Fibroblast of skin of scalp (primary cell): ENCODE measurements at regions not wholly inside any gene's neighbourhood (a gene's known extent, or its start where the extent isn't known, plus 50 kb on each side); places are given as distances from the start of the nearest gene placed in this dataset.
"Not testable (repeated sequence)": the region's sequence is repeated elsewhere in the genome, so short reads cannot be mapped to it uniquely, and the experiment has no call there.

ENCODE experiments used
- DNase-seq: peaks from one replicate; pipeline ENCODE4 v3.0.0-alpha.2; 2013

- DNase-seq, result no peak
These were observed 128.2 kb upstream of the RASEF start for GRCh38 chr9:83191154-83191553.

GRCh38 chr9:83189026-83189425 is 126.1 kb upstream of the RASEF start:
- not testable (repeated sequence) for DNase-seq

- no peak for DNase-seq
These were observed 125.3 kb upstream of the RASEF start for GRCh38 chr9:83188277-83188676.

- no peak for DNase-seq
These were observed 123.3 kb upstream of the RASEF start for GRCh38 chr9:83186155-83186737.

GRCh38 chr9:83185488-83186154 is 122.7 kb upstream of the RASEF start:
- no peak for DNase-seq

- DNase-seq, result no peak
These were observed 120.7 kb upstream of the RASEF start for GRCh38 chr9:83183621-83184020.

GRCh38 chr9:83182071-83182470 is 119.1 kb upstream of the RASEF start:
- DNase-seq, result no peak

GRCh38 chr9:83178717-83179116 is 115.8 kb upstream of the RASEF start:
- no peak for DNase-seq

GRCh38 chr9:83177747-83178146 is 114.8 kb upstream of the RASEF start:
- DNase-seq, result no peak

GRCh38 chr9:83167126-83167525 is 104.2 kb upstream of the RASEF start:
- DNase-seq, result no peak

- no peak for DNase-seq
These were observed 103.4 kb upstream of the RASEF start for GRCh38 chr9:83166372-83166771.

GRCh38 chr9:83155733-83156132 is 92.8 kb upstream of the RASEF start:
- DNase-seq, result no peak

GRCh38 chr9:83154821-83155220 is 91.9 kb upstream of the RASEF start:
- DNase-seq, result no peak

GRCh38 chr9:83154087-83154736 is 91.3 kb upstream of the RASEF start:
- DNase-seq, result peak; percentile 22

GRCh38 chr9:83153030-83153429 is 90.1 kb upstream of the RASEF start:
- no peak for DNase-seq

- DNase-seq, result no peak
These were observed 88.7 kb upstream of the RASEF start for GRCh38 chr9:83151627-83152137.

- DNase-seq, result no peak
These were observed 84.6 kb upstream of the RASEF start for GRCh38 chr9:83147315-83148149.

- no peak for DNase-seq
These were observed 83.4 kb upstream of the RASEF start for GRCh38 chr9:83146325-83146724.

GRCh38 chr9:83144492-83144891 is 81.5 kb upstream of the RASEF start:
- DNase-seq, result no peak

GRCh38 chr9:83142389-83142788 is 79.4 kb upstream of the RASEF start:
- no peak for DNase-seq

GRCh38 chr9:83141887-83142286 is 78.9 kb upstream of the RASEF start:
- no peak for DNase-seq

GRCh38 chr9:83140061-83140460 is 77.1 kb upstream of the RASEF start:
- DNase-seq, result no peak
